SW480 (cell line): ENCODE measurements at regions not wholly inside any gene's neighbourhood (a gene's known extent, or its start where the extent isn't known, plus 50 kb on each side); places are given as distances from the start of the nearest gene placed in this dataset.
A peak's percentile ranks its signal among the peaks of the same experiment; 100 is the strongest.

Experiments
- DNase-seq: peaks from one replicate; pipeline ENCODE4 v3.0.0-alpha.2; 2016; ENCODE audit warnings: low spot score

DNA sequence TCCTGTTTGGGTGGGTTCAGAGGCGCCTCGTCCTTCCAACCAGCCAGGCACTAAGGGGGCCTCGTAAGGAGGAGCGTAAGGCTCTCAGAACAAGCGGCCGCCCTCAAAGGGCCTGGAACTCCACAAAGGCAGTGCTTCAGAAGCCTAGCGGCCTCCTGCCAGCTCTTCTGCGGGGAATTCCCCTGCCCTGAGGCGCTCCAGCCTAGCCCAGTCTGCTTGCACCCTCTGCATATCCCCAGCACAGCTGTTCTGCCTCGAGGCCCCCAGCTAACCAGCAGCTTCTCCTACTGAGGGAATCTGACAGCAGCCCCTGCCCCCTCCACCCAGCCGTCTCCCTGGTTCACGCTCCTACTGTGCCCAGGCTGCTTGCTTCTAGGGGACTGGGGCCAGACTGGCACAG, 265.9 kb downstream of the TFCP2L1 start:
- DNase-seq: no peak

GRCh38 chr2:121019756-121020155, 265.2 kb downstream of the TFCP2L1 start:
- DNase-seq: no peak

GRCh38 chr2:121021685-121022084, 263.3 kb downstream of the TFCP2L1 start:
- DNase-seq: no peak

GRCh38 chr2:121028577-121028976, 256.4 kb downstream of the TFCP2L1 start:
- no peak for DNase-seq

GRCh38 chr2:121030523-121030922, 254.5 kb downstream of the TFCP2L1 start:
- no peak for DNase-seq

GRCh38 chr2:121031568-121032340, 253.2 kb downstream of the TFCP2L1 start:
- no peak for DNase-seq

DNA sequence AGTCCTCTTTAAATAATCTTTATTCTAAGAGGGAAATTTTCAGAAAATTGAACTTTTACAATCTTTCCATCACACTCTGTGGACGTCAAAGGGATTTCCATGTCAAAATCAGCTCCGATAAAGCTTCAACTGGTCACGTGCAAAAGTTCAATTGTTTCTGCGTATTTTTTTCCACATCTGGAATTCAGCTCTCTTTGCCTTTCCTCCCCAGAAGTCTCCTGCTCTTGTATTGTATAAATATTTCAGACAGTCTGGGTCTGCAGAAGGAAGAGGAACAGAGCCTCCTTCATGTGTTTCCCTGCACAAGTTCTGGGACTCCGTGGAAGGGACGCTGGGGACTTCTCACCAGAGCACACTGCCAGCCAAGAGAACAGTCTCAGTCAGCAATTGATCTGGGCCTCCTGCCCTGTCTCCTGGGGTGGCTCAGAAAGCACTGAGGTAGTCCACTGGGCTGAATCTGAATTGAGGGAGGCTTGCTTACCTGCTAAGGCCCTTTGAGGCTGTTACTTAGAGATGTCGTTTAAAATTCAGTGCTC, 251.5 kb downstream of the TFCP2L1 start:
- no peak for DNase-seq

DNA sequence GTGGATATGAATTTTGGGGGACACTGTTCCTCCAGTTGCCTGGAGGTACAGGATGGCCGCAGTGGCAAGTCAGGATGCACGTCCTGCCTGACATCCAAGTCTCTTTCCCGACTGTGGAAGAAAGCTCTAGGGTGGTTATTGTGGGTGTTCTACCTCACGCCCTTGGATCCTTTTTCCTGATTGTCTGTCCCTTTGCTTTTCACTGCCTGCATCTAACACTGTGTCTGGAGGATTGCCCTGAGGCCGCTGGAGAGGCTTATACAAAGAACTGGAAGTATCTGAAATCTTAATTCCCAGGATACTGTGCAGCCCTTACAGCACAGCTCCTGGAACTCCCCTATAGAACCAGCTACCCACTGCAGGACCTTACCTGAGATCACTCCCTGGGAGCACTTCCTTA, 250.5 kb downstream of the TFCP2L1 start:
- DNase-seq: no peak

DNA sequence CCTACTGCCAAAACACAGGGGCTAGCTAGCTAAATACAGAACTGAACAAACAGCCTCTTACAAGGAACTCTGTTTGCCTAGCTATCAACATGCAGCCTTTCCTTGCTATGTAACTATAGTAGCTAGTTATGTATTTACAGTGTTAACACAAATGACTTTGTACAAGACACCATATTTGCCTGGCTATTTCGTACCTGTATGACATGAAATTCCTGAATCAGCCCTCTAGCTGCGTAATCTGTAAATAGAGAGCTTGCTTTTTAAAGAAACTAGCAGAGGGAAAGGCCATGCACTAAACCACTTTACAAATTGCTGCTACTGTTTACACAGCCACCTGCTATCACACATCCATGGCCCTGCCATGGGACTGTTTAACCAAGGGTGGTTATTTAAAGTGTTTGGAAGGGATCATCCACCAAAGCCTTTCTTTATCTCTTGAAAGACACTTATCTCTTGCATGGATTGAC, 248.7 kb downstream of the TFCP2L1 start:
- no peak for DNase-seq

- DNase-seq: no peak
These were observed 247.5 kb downstream of the TFCP2L1 start for GRCh38 chr2:121037480-121037879.

- no peak for DNase-seq
These were observed 247.0 kb downstream of the TFCP2L1 start for GRCh38 chr2:121038031-121038430.

GRCh38 chr2:121038431-121038830, 246.6 kb downstream of the TFCP2L1 start:
- DNase-seq: no peak

- DNase-seq: peak; percentile 54
These were observed 245.9 kb downstream of the TFCP2L1 start for GRCh38 chr2:121038891-121039616.

DNA sequence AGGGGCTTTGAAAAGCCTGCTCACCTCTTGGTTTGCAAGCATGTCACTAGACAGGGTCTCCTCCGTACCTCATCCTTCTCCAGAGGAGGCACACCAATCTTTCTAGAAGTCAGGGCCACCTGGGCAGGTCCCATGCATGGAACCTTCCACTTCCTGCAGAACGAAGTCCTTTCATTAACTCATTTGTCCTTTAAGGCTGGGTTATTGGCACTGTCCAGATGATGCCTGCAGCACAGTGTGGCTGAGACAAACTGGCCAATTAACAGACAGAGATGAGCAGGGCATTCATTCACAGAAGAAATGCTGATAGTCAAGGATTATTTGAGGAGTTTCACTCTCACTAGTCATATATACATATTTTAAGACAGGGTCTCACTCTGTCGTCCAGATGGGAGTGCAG, 245.3 kb downstream of the TFCP2L1 start:
- DNase-seq: no peak

GRCh38 chr2:121041516-121041915, 243.5 kb downstream of the TFCP2L1 start:
- no peak for DNase-seq

GRCh38 chr2:121043061-121043826, 241.8 kb downstream of the TFCP2L1 start:
- DNase-seq: no peak

DNA sequence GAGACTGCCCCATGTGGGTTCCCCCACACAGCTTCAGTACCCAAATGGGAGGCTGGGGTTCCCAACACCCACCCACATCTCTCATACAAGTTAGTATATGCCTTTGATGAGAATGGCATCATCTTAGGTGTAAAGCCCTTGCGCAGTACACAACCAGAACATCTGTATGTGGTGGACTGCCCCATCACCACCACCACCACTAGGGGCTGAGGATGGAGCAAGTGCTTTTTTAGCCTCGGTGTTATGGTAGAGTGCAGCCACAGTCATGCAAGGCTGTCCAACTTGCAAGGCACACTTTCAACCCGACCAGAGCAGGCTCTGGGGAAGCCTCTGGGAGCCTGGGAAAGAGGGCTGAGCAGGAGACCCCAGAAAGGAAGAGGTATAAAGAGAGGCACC, 241.2 kb downstream of the TFCP2L1 start:
- no peak for DNase-seq

GRCh38 chr2:121044412-121044811, 240.6 kb downstream of the TFCP2L1 start:
- DNase-seq: no peak

- DNase-seq: no peak
These were observed 239.8 kb downstream of the TFCP2L1 start for GRCh38 chr2:121045245-121045644.

- no peak for DNase-seq
These were observed 238.7 kb downstream of the TFCP2L1 start for GRCh38 chr2:121046335-121046734.

GRCh38 chr2:121047383-121047782, 237.6 kb downstream of the TFCP2L1 start:
- DNase-seq: no peak

DNA sequence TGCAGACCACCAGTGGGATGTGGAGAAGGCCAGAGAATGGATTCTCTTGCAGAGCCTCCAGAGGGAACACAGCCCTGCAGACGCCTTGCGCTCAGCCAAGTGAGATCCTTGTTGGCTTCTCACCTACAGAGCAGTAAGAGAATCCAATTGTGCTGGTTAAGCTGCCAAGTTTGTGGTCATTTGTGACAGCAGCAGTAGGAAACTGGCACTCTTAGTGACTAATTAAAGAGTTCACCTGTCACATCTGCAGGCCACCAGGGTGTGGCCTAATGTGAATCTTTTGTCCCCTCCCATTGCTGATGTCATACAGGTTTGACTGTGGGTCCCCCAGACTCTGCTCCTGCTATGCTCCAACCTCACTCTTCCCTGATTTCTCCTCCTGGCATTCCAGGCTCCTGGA, 235.9 kb downstream of the TFCP2L1 start:
- DNase-seq: peak; percentile 76
